ENCODE measurements at regions not wholly inside any gene's neighbourhood (a gene's known extent, or its start where the extent isn't known, plus 50 kb on each side); places are given as distances from the start of the nearest gene placed in this dataset.

DNA sequence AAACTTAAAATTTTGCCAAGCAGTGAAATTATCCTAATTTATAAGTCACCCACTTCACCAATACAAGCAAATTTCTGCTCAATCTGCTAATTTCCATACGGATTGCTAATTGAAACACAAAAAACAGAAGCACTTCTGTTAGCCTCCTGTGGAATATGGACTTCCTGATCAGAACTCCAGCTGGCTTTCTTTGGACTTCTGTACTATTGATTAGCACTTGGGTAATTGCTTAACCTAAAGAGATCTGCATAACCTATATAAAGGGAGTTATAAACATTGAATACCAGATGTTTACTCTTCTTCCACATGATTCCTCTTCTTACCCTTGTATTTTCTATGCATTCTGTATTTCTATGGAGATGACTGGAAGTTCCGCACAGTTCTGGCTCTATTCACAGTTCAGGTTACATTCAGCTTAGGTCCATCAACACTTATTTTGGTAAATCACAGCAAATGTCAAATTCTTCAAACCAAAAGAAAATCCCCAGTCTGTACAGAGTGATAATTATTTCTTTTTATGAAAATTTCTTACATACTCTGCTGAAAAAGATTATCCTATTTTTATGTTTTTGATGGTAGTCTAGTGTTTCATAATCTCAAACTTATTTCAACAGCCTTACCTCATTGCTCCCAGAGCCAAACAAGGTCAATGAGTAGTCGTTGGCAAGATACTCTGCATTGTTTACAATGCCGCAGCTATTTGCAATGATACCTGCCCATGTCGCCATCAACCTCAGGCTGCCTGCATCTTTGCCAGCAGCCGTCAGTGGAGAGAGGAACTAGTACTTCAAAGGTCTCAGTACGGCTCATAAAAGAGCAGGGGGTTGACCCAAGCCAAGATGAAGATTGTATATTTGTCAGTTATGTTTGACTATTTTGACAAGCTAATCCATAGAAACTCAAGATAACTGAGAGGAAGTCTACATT, 225.6 kb downstream of the AHR start:
- DNase-seq: no peak

DNA sequence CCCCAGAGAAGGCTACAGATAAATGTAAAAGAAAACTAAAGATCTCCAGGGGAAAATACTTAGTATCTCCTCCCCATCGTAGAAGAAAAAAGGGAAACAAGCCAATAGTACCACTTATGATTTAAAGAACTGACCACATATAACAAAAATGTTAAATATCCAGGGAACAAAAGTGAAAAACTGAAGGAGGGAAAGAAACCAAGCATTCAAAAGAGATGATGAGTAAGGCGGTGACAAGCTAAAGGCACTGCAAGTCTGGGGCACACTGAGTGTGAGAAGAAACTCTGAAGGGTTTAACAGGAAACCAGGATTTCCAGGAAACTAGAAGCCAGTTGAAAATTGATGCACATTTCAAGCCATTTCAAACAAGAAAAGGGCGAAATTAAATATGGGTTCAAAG, 226.3 kb downstream of the AHR start:
- DNase-seq: no peak

DNA sequence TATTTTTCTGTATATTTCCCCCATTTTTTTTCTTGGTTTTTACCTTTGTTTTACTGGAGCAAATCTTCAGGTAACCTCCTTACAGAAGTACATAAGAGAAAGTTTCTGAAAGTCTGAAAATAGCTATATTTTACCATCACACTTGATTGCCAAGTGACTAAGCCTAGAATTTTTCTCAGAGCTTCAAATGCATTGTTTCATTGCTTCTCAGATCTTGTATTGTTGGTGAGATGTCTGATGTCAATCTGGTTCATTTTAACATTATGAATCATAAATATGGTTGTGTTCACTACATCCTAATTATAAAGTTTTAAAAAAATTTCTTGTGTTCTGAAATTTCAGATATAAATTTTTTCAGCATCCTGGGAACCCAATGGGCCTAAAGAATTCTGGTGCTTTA, 228.2 kb downstream of the AHR start:
- no peak for DNase-seq

DNA sequence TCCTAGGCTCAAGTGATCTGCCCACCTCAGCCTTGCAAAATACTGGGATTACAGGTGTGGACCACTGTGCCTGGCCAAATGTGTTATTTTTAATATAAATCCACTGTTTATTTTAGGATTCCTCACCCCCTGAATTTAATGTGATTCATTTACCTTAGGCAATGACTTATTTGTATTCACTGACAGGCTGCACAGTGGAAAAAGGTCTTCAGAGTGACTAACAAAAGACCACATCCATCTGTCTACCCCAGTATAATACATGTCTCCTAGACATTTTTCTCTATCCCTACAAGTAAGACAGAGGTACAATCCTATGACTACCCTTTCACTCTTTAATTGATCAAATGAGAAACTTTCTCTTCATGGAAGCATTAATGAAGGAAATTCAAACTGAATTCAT, 230.2 kb downstream of the AHR start:
- no peak for DNase-seq

DNA sequence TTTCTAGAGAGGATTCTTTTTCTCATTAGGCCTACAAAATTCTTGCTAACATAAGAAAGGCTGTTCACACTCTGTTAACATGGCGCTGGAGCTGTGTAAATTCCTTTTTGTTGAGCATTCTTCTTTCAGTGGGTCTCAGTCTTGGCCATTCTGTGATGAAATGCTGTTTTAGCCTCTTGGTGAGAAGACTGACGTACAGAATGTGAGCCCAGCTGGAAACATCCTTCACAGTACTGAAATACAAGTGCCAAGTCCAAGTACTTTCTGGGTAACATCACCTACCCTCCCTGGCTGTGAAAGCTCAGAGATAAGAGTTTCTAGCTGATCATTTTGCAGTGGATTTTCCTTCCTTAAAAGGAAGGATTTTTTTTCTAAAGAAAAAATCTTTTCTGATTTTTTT, 231.8 kb downstream of the AHR start:
- DNase-seq: no peak

DNA sequence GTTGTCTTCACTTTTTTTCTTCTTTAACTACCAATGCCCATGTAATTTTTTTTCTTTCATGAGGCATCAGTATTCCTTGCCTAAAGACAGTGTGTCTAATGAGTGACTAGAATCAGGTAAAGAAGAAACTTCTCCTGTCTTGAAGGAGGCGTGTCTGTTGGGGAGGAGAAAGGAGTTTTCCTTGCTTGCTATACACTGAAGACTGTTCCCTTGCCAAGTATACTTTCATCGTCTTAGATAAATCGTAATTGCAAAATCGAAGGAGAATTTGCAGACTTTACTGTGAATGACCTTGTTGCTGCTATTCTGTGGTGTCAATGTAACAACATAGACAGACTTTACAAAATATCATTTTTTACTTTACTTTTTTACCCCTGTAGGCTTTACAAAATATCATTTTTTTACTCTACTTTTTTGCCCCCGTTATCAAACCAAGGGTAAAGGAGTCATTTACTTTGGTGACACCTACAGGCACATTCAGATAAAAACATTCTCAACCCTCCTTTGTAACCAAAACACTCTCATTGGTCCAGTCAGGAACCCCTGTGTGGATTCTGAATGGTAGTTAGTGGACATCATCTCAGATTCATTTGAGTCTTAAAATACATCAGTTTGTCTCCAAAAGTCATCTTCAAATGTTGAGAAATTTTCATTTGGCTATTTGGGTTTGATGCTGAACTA, 232.4 kb downstream of the AHR start:
- DNase-seq: peak; percentile 9

DNA sequence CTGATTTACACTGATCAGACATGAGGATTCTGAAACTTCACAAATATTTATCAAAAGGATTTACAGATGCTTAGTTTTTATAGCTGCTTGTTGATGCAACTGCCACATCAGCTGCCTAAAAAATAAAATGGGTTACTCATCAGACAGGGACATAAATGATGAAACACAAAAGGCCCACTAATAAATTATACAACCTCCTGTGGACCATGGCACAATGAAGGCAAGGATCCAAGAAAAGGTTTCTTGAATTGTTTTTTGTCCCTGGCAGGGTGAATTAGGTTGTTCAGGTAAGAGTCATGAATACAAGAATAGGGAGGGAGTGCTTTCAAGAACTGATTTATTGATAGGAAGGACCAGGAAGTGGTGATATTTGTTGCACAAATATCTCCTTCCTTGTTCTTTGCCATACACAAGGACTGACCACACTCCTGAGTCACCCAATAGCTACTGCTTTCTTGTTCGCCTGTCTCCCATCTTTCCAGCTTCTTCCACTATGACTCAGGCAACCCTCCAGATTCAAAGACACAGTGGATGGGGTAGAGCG, 234.5 kb downstream of the AHR start:
- DNase-seq: no peak

DNA sequence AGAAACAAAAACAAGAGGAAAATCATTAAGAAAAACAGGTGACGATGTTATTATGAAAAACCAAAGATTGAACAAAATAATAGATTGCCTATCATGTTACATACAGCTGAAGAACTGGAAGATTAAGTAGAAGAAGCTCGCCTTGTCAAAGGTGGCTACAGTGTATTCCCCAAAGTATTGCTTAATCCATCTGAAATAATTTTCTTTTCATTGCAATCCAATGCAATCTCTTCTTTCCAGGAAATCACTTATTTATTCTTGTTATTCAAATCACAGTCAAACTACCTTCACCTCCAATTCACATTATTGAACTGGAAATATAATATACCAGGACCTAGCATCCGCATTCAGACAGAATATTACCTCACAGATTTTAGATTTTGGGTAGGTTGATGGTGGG, 235.9 kb downstream of the AHR start:
- no peak for DNase-seq

DNA sequence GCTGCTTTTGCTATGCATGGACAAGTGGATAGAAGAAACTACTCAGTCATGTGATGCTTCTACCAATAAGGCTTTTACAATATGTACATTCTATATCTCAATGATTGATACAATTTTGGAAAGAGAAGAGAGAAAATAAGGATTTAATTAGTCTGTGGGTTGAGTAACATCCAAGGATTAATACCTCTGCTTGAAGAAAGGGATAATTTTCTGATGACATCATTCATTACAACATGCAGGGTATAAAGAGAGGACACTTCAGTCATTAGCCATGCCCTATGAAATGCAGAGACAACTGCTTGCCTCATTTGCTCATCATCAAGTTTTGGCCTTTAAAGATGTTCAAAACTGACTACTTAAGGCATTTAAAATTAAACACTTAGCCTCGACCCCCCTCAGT, 237.3 kb downstream of the AHR start:
- DNase-seq: no peak

DNA sequence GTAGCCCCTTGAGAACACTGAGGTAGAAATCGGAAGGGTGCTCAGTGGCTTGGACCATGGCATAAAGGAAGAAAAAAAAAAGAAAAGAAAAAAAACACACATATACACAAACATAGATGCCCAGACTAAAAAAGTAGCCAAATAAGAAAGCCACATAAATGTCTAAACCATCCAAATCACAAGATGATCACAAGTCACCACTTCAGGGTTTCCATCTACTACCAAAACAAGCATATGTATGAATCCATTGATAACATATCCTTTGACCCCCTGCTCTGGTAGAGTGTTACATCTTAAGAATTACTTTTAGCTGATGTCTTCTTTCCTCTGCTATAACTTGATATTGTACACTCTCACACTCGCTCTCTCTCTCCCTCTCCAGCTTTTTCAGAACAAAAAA, 245.9 kb downstream of the AHR start:
- no peak for DNase-seq

DNA sequence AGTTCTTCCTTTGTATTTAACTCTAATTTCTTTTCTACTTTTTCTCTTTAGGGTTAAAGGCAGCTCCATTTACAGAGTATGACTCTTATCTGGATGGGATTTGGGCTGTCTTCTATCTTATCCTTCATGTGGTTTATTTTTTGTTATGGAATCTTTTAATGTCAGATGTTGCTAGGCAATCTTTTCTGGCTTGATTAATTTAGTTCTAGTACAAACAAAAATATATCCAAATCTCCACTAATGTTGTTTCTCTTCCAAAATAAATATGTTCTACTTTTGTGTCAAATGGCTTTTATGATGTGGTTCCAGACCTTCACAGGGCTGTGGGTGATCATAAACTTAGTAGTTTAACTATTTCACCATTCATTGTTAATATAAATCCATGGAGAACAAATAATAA, 246.9 kb downstream of the AHR start:
- no peak for DNase-seq

DNA sequence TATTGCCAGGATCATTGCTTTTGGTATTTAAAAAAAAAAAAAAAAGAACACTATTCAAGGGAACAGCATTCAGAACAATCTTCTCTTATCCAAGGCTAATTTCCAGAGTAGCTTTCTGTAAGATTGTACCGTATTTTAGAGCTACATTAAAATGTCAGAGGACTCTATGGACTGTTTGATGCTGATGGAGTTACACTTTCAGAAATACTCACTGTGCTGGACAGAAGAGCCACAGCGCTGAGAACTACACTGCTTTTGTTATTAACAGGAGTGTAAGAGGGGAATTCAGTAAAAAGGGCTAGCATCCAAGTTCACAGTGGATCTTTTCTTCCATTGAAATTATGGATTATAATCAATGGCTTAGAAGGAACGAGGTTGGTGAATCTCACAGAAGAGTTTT, 247.7 kb downstream of the AHR start:
- DNase-seq: no peak

DNA sequence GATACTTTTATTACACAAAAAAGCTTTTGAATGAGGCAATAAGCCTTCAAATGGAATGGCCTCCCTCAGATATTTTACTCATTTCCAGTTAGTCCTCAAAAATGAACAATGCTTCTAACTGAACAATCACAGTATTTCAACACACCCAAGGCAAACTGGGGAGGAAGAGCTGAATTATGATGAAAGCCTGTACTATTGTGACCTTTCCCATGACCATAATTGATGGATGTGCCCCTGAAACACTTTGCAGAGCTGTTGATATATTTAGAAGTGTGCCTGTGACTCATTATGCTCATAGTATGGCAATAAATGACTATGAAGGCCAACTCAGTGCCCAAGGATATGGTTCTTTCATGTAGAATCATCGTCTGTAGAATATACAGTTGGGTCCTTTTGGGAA, 248.1 kb downstream of the AHR start:
- no peak for DNase-seq

DNA sequence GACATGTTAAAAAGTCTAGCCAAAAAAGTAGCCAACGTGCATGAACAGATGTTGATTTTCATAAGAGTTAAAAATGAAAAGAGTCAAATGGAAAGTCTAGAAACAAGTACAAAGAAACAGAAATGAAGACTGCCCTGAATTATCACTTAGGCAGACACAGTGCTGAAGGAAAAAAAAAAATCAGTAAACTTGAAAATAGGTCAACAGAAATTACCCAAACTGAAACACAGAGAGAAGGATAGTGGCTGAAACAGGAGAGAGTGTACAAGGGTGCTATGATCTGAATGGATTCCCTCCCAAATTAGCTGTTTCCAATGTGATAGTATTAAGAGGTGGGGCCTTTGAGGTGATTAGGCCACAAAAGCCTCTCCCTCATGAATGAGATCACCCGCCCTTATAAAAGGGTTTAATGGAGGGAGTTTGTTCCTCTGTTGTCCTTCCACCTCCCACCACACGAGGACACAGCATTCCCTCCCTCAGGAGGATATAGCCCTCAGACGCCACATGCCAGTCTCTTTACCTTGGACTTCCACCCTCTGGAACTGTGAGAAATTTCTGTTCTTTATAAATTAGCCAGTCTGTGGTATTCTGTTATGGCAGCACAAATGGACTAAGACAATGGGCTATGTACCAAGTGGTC, 249.7 kb downstream of the AHR start:
- no peak for DNase-seq

DNA sequence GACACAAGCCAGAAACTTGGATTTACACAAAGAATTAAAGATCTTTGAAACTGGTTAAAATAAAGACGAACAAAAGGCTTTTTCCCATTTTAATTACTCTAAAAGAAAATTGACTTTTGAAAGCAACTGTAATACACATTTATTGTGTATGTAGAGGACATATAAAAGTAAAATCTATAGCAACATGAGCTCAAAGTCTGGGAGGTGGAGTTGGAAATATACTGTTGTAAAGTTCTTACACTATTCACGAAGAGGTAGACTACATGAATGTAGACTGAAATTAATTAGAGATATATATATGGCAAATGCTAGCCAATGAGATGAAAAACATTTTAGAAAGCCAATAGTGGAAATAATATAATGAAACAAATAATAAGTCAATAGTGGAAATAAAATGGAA, 251.0 kb downstream of the AHR start:
- no peak for DNase-seq

DNA sequence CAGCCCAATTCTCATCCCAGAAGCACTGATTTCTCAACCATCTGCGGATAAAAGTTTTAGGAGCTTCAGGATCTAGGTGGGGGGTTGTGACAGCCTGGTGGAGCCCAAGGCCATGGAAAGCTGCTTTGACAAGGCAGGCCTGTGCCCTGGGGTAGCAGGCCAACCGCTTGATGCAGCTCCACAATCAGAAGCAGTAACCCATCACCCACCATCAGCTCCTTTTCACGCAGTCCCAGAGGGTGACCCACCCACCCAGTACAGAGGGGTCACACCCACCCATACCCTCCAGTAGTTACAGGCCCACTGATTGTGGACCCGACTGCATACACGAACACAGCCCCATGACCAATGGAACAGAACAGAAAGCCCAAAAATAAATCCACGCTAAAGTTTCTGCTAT, 253.9 kb downstream of the AHR start:
- no peak for DNase-seq

DNA sequence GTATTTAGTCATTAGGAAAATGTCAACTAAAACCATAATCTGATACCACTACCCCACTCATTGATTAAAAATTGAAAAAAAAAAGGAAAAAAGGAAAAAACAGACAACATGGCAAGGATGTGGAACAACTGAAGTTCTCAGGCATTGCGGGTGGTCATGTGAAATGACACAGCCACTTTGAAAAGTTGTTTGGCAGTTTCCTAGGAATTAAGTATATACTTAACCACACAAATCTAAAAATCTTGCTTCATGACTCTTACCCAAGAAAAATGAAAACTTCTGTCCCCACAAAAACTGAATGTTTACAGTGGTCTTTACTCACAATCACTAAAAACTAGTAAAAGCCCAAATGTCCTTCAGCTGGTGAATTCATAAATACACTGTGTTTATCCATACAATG, 254.5 kb downstream of the AHR start:
- no peak for DNase-seq

DNA sequence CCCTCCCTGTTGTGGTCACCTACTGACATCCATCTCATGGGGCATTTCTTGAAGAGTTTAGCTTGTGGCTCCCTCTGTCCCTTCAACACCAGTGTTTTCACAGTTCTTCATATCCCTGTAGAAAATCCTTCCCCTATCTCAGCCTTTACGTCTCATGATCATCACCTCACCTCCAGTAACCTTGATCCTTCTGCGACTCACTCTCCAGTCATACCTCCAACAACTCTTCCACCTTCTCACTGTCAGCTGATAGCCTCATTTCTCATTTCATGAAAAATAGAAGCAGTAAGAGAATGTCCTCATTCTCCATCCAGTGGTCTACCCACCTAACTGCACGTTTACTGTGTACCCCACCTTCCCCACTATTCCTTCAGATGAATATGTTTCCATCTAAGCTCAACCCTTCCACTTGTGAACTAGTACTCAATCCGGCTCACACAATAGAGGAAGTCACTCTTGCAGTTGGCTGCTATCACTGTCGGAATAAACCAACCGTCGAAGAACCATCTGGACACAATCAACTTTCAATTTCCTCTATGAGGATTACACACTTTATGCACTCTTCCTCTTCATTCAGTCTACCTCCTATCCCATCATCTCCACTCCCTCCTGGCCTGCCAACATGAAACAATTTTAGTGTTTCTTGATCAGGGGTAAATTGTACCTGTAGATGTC, 256.0 kb downstream of the AHR start:
- DNase-seq: no peak

DNA sequence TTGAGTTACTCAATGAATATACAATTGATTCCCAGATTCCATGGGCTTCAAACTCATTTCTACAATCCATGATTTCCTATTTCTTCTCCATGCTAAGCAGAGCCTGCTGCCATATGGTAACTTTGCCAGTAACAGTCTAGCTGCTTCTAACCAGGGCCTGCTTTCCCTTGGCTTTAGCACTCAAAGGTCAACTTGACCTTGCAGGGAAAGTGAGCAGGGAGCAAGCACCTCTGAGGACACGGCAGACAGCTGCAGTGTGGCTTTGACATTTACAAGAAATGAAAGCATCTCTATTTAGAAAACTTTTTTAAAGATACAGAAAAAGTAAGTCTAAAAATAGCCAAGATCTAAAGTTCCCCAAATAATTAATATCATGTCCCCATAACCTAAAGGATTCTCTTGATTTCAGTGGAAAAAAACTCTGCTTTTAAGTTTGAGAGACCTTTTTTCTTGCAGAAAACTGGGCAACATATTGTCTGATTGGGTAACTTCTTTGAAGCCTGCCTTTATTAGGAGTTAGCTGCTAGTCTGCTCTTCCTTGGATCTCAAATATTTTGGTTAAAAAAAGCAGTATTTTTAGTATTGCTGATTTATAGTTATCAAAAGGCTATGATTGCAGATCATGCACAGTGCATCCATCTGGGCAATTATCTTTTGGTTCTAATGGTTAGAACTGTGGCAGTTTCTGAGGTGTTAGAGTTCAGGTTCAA, 257.9 kb downstream of the AHR start:
- DNase-seq: no peak

DNA sequence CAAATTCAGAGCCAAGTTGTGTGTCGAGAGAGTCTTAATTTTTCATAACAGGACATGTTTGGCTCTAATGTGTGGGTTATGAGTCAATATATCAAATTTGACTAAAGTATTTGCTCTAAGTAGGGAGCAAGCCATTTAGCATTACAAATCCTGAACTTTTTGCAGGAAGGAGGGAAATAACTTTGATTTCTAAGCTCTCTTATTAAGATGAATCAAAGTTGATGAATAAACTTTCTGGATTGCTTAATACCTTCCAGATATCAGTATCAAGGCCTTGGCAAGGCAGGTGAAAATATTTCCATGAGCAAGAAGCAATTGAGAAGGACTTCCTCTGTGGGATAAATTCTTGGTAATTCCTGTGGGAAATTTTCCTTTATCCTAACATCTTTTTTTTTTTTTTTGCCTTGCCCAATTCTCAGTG, 258.8 kb downstream of the AHR start:
- no peak for DNase-seq

DNA sequence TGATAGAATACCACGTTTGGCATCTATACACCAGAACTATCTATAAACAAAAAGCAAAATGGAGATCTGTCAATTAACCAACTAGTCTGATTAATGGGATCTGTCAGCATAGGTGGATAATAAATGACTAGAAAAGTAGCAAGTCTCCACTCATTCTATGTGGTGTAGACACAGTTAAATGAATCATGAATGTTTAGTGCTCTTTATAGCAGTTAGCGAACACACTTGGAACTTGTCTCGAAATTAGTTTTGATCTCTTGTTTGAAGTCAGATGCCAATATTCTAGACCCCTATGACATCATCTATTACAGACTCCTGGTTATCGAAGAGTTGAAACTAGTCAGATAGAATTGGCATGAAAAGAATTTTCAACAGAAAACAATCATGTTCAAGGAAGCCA, 259.7 kb downstream of the AHR start:
- DNase-seq: no peak

DNA sequence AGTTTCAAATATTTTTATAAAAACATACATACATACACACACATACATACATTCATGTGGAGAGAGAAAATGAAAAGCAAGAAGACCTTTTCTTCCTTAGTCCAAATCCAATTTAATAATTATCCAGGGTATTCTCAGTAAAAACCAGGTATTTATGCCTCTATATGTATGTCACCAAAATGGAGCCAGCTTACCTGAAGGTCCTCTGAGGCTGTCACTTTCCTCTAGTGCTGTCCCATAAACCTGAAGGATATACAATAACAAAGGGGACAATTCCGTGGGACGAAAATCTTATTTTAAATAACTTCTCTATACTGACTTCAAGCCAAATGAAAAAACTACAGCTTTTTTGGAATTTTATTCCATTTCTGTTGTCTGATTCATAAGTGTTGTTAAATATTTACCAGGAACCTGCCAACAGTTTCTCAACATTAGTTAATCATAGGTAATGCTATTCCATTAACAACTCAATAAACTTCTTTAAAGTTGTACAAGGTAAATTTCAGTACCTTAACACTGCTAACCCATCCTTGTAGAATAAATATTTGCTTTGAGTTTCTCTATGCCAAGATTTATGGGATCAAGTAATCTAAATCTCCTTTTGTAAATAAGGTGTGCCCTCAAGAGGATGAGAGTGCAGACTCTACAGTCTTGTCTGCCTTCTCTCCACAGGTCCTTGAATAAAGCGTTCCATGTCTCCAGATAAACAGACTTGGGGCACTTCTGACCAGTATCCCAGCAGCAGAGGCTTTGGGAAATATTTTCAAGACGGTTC, 260.3 kb downstream of the AHR start:
- DNase-seq: no peak
